ENCODE measurements at regions not wholly inside any gene's neighbourhood (a gene's known extent, or its start where the extent isn't known, plus 50 kb on each side); places are given as distances from the start of the nearest gene placed in this dataset.
"Not testable (repeated sequence)": the region's sequence is repeated elsewhere in the genome, so short reads cannot be mapped to it uniquely, and the experiment has no call there.

DNA sequence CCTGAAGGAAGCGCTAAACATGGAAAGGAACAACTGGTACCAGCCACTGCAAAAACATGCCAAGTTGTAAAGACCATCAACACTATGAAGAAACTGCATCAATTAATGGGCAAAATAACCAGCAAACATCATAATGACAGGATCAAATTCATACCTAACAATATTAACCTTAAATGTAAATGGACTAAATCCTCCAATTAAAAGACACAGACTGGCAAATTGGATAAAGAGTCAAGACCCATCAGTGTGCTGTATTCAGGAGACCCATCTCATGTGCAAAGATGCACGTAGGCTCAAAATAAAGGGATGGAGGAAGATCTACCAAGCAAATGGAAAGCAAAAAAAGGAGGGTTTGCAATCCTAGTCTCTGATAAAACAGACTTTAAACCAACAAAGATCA lies 111.3 kb upstream of the PIK3R1 start:
- TF ChIP-seq, protein P1, sequence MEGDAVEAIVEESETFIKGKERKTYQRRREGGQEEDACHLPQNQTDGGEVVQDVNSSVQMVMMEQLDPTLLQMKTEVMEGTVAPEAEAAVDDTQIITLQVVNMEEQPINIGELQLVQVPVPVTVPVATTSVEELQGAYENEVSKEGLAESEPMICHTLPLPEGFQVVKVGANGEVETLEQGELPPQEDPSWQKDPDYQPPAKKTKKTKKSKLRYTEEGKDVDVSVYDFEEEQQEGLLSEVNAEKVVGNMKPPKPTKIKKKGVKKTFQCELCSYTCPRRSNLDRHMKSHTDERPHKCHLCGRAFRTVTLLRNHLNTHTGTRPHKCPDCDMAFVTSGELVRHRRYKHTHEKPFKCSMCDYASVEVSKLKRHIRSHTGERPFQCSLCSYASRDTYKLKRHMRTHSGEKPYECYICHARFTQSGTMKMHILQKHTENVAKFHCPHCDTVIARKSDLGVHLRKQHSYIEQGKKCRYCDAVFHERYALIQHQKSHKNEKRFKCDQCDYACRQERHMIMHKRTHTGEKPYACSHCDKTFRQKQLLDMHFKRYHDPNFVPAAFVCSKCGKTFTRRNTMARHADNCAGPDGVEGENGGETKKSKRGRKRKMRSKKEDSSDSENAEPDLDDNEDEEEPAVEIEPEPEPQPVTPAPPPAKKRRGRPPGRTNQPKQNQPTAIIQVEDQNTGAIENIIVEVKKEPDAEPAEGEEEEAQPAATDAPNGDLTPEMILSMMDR (IDR thresholded peaks at IDR 0.05; ENCODE audit: low read depth, low read length, missing input control): not testable (repeated sequence)
- not testable (repeated sequence) for TF ChIP-seq TAF1 (conservative IDR thresholded peaks at IDR 0.05); EGR1 (IDR thresholded peaks at IDR 0.05; ENCODE audit: low read depth in 2 of 2); HNF4A (conservative IDR thresholded peaks at IDR 0.05); GABPA (IDR thresholded peaks at IDR 0.05 in 1 of 2, conservative IDR thresholded peaks at IDR 0.05 in 1 of 2); HNF4G (IDR thresholded peaks at IDR 0.05); JUND (IDR thresholded peaks at IDR 0.05)
- TF ChIP-seq, protein P2, sequence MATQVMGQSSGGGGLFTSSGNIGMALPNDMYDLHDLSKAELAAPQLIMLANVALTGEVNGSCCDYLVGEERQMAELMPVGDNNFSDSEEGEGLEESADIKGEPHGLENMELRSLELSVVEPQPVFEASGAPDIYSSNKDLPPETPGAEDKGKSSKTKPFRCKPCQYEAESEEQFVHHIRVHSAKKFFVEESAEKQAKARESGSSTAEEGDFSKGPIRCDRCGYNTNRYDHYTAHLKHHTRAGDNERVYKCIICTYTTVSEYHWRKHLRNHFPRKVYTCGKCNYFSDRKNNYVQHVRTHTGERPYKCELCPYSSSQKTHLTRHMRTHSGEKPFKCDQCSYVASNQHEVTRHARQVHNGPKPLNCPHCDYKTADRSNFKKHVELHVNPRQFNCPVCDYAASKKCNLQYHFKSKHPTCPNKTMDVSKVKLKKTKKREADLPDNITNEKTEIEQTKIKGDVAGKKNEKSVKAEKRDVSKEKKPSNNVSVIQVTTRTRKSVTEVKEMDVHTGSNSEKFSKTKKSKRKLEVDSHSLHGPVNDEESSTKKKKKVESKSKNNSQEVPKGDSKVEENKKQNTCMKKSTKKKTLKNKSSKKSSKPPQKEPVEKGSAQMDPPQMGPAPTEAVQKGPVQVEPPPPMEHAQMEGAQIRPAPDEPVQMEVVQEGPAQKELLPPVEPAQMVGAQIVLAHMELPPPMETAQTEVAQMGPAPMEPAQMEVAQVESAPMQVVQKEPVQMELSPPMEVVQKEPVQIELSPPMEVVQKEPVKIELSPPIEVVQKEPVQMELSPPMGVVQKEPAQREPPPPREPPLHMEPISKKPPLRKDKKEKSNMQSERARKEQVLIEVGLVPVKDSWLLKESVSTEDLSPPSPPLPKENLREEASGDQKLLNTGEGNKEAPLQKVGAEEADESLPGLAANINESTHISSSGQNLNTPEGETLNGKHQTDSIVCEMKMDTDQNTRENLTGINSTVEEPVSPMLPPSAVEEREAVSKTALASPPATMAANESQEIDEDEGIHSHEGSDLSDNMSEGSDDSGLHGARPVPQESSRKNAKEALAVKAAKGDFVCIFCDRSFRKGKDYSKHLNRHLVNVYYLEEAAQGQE (IDR thresholded peaks at IDR 0.05): not testable (repeated sequence)
- TF ChIP-seq, protein P3, sequence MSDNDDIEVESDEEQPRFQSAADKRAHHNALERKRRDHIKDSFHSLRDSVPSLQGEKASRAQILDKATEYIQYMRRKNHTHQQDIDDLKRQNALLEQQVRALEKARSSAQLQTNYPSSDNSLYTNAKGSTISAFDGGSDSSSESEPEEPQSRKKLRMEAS (IDR thresholded peaks at IDR 0.05): not testable (repeated sequence)

Measured in liver (tissue), 3 donors.